HG03064 (cell line): ENCODE measurements at regions not wholly inside any gene's neighbourhood (a gene's known extent, or its start where the extent isn't known, plus 50 kb on each side); places are given as distances from the start of the nearest gene placed in this dataset.
"Not testable (repeated sequence)": the region's sequence is repeated elsewhere in the genome, so short reads cannot be mapped to it uniquely, and the experiment has no call there.

Source experiments
- ATAC-seq: cut with Tn5 transposase; IDR thresholded peaks from one replicate; pipeline ENCODE4 v1.9.1; 2021; ENCODE audit warnings: low read depth; ENCODE audit not compliant: unreplicated experiment

- no peak for ATAC-seq
Measured at GRCh38 chr4:126965877-126966276, 666.9 kb upstream of the INTU start.

GRCh38 chr4:126969360-126970235 lies 663.2 kb upstream of the INTU start:
- ATAC-seq = no peak

- no peak for ATAC-seq
Measured at GRCh38 chr4:126973201-126973600, 659.6 kb upstream of the INTU start.

GRCh38 chr4:126976850-126977632 lies 655.7 kb upstream of the INTU start:
- no peak for ATAC-seq

- no peak for ATAC-seq
Measured at GRCh38 chr4:126986005-126986404, 646.8 kb upstream of the INTU start.

GRCh38 chr4:126986828-126987227 lies 645.9 kb upstream of the INTU start:
- ATAC-seq = no peak

- no peak for ATAC-seq
Measured at GRCh38 chr4:126991965-126992364, 640.8 kb upstream of the INTU start.

GRCh38 chr4:126992910-126993309 lies 639.8 kb upstream of the INTU start:
- ATAC-seq = no peak

GRCh38 chr4:126993351-126993750 lies 639.4 kb upstream of the INTU start:
- no peak for ATAC-seq

GRCh38 chr4:126995235-126995634 lies 637.5 kb upstream of the INTU start:
- ATAC-seq = no peak

- ATAC-seq = no peak
Measured at GRCh38 chr4:127000110-127000509, 632.6 kb upstream of the INTU start.

GRCh38 chr4:127000846-127001245 lies 631.9 kb upstream of the INTU start:
- no peak for ATAC-seq

- no peak for ATAC-seq
Measured at GRCh38 chr4:127001933-127002332, 630.8 kb upstream of the INTU start.

- ATAC-seq = no peak
Measured at GRCh38 chr4:127006446-127006877, 626.3 kb upstream of the INTU start.

GRCh38 chr4:127007305-127007704 lies 625.5 kb upstream of the INTU start:
- ATAC-seq = no peak

GRCh38 chr4:127012549-127012948 lies 620.2 kb upstream of the INTU start:
- ATAC-seq = no peak

- ATAC-seq = no peak
Measured at GRCh38 chr4:127015667-127016117, 617.1 kb upstream of the INTU start.

GRCh38 chr4:127018381-127018780 lies 614.4 kb upstream of the INTU start:
- ATAC-seq = no peak

GRCh38 chr4:127020831-127021230 lies 611.9 kb upstream of the INTU start:
- not testable (repeated sequence) for ATAC-seq

- ATAC-seq = no peak
Measured at GRCh38 chr4:127036296-127036695, 596.5 kb upstream of the INTU start.

- ATAC-seq = no peak
Measured at GRCh38 chr4:127045861-127046260, 586.9 kb upstream of the INTU start.

GRCh38 chr4:127047930-127048329 lies 584.8 kb upstream of the INTU start:
- no peak for ATAC-seq
